Posterior vena cava (tissue), 2 donors: ENCODE measurements at regions not wholly inside any gene's neighbourhood (a gene's known extent, or its start where the extent isn't known, plus 50 kb on each side); places are given as distances from the start of the nearest gene placed in this dataset.

Source experiments
- DNase-seq: peaks from one replicate; pipeline ENCODE4 v3.0.0-alpha.2; 2020; ENCODE audit warnings: low spot score
- intact Hi-C, 2 donors: fragments of 100-400 bp; cut with DNase I; formaldehyde crosslinking; loops; one replicate each; pipeline versions ENCODE4 v1.14.1 to v1.14.2; 2022 to 2023
- donor health status: DM: yes; HTN: yes; CAD: no.
- donor health status: DM: yes; HTN: yes; CAD: no.

GRCh38 chr14:26897196-26897595 lies 299.4 kb upstream of the NOVA1 start:
- intact Hi-C loops: no loop called here
- DNase-seq: no peak

GRCh38 chr14:26905229-26905628 lies 307.4 kb upstream of the NOVA1 start:
- DNase-seq: no peak
- intact Hi-C loops: no loop called here

- no peak for DNase-seq
- intact Hi-C loops: no loop called here
Measured at GRCh38 chr14:26913786-26914185, 316.0 kb upstream of the NOVA1 start.

- intact Hi-C loops: no loop called here
- DNase-seq: no peak
Measured at GRCh38 chr14:26917086-26917485, 319.3 kb upstream of the NOVA1 start.

GRCh38 chr14:26925876-26926584 lies 328.2 kb upstream of the NOVA1 start:
- no peak for DNase-seq
- intact Hi-C loops: no loop called here

GRCh38 chr14:26926585-26926984 lies 328.8 kb upstream of the NOVA1 start:
- intact Hi-C loops: no loop called here
- no peak for DNase-seq

GRCh38 chr14:26928019-26928418 lies 330.2 kb upstream of the NOVA1 start:
- intact Hi-C loops: no loop called here
- DNase-seq: no peak

GRCh38 chr14:26929361-26929760 lies 331.5 kb upstream of the NOVA1 start:
- intact Hi-C loops: no loop called here
- DNase-seq: no peak

GRCh38 chr14:26930576-26930975 lies 332.7 kb upstream of the NOVA1 start:
- intact Hi-C loops: no loop called here
- DNase-seq: no peak

GRCh38 chr14:26932606-26933005 lies 334.8 kb upstream of the NOVA1 start:
- intact Hi-C loops: no loop called here
- DNase-seq: no peak

GRCh38 chr14:26933431-26933830 lies 335.6 kb upstream of the NOVA1 start:
- DNase-seq: no peak
- intact Hi-C loops: no loop called here

GRCh38 chr14:26934151-26934550 lies 336.3 kb upstream of the NOVA1 start:
- intact Hi-C loops: no loop called here
- DNase-seq: no peak

- DNase-seq: no peak
- intact Hi-C loops: no loop called here
Measured at GRCh38 chr14:26935733-26936132, 337.9 kb upstream of the NOVA1 start.

GRCh38 chr14:26938054-26938453 lies 340.2 kb upstream of the NOVA1 start:
- intact Hi-C loops: no loop called here
- DNase-seq: no peak

- DNase-seq: no peak
- intact Hi-C loops: no loop called here
Measured at GRCh38 chr14:26939755-26940154, 341.9 kb upstream of the NOVA1 start.

GRCh38 chr14:26941521-26941920 lies 343.7 kb upstream of the NOVA1 start:
- no peak for DNase-seq
- intact Hi-C loops: no loop called here

GRCh38 chr14:26947265-26947664 lies 349.4 kb upstream of the NOVA1 start:
- no peak for DNase-seq
- intact Hi-C loops: no loop called here

GRCh38 chr14:26959437-26959836 lies 361.6 kb upstream of the NOVA1 start:
- DNase-seq: no peak
- intact Hi-C loops: no loop called here

GRCh38 chr14:26959972-26960660 lies 362.3 kb upstream of the NOVA1 start:
- no peak for DNase-seq
- intact Hi-C loops: no loop called here

- intact Hi-C loops: no loop called here
- DNase-seq: no peak
Measured at GRCh38 chr14:26963711-26964110, 365.9 kb upstream of the NOVA1 start.

- intact Hi-C loops: no loop called here
- no peak for DNase-seq
Measured at GRCh38 chr14:26965490-26965889, 367.7 kb upstream of the NOVA1 start.
